ENCODE measurements at regions not wholly inside any gene's neighbourhood (a gene's known extent, or its start where the extent isn't known, plus 50 kb on each side); places are given as distances from the start of the nearest gene placed in this dataset.

DNA sequence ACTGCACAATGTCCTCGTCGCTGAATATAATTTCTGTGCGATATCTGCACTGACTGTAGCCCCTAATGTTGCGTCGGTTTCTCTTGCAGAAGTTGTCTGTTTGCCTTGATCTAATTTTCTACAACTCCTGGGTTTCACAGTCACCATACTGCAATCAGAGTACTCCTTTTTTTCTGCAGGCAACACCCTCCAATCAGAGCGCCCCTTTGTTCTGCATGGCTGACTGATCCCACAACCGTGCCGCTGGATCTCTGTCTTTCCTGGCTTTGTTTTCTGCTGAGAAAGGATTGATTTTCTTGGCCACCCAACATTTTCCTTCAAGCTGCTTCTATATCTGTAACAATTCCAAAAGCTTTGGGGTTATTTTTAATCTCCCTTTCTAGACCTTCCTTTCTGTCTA, 182.2 kb upstream of the SMARCA2 start:
- TF ChIP-seq, protein P1, sequence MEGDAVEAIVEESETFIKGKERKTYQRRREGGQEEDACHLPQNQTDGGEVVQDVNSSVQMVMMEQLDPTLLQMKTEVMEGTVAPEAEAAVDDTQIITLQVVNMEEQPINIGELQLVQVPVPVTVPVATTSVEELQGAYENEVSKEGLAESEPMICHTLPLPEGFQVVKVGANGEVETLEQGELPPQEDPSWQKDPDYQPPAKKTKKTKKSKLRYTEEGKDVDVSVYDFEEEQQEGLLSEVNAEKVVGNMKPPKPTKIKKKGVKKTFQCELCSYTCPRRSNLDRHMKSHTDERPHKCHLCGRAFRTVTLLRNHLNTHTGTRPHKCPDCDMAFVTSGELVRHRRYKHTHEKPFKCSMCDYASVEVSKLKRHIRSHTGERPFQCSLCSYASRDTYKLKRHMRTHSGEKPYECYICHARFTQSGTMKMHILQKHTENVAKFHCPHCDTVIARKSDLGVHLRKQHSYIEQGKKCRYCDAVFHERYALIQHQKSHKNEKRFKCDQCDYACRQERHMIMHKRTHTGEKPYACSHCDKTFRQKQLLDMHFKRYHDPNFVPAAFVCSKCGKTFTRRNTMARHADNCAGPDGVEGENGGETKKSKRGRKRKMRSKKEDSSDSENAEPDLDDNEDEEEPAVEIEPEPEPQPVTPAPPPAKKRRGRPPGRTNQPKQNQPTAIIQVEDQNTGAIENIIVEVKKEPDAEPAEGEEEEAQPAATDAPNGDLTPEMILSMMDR (conservative IDR thresholded peaks at IDR 0.05; ENCODE audit: low read length), result no peak
- no peak for TF ChIP-seq EZH2phosphoT487 (IDR thresholded peaks at IDR 0.05; ENCODE audit: borderline replicate concordance, low read depth, low read length)

All from OCI-LY7 (cell line).